Activated naive CD4-positive, alpha-beta T cell treated with anti-CD3 and anti-CD28 coated beads for 36 hours (primary cell): ENCODE measurements at regions not wholly inside any gene's neighbourhood (a gene's known extent, or its start where the extent isn't known, plus 50 kb on each side); places are given as distances from the start of the nearest gene placed in this dataset.
"Not testable (repeated sequence)": the region's sequence is repeated elsewhere in the genome, so short reads cannot be mapped to it uniquely, and the experiment has no call there.

Source experiments
- CTCF ChIA-PET: fragments of 350-600 bp; sonication (Branson Sonifier 250); formaldehyde crosslinking; loops from one replicate; lab custom pipeline; 2021; ENCODE audit warnings: antibody characterized with exemption; lab: Charles Lee
- DNase-seq: peaks from one replicate; pipeline ENCODE4 v3.0.0-alpha.2; 2020
- H3K27ac Mint-ChIP-seq: one replicate; pipeline ENCODE4 v1.8.0; 2021; ENCODE audit warnings: mild to moderate bottlenecking, mixed read lengths
- H3K27me3 Mint-ChIP-seq: one replicate; pipeline ENCODE4 v1.8.0; 2021; ENCODE audit warnings: low read depth, mixed read lengths
- H3K36me3 Mint-ChIP-seq: one replicate; pipeline ENCODE4 v1.8.0; 2021; ENCODE audit warnings: low read depth, mixed read lengths
- H3K4me1 Mint-ChIP-seq: one replicate; pipeline ENCODE4 v1.8.0; 2021; ENCODE audit warnings: low read depth, mixed read lengths
- H3K4me3 Mint-ChIP-seq: one replicate; pipeline ENCODE4 v1.8.0; 2021; ENCODE audit warnings: mild to moderate bottlenecking, moderate library complexity, mixed read lengths
- H3K9me3 Mint-ChIP-seq: one replicate; pipeline ENCODE4 v1.8.0; 2021; ENCODE audit warnings: mixed read lengths
- intact Hi-C: fragments of 100-400 bp; cut with micrococcal nuclease; formaldehyde crosslinking; loops from one replicate; pipeline ENCODE4 v1.15.1; 2023

- no peak overlapping the region for H3K4me3 Mint-ChIP-seq
- H3K36me3 Mint-ChIP-seq: no peaks in the 10 kb centered on the region
- no peak for DNase-seq
- no peaks in the 10 kb centered on the region for H3K9me3 Mint-ChIP-seq
- H3K4me1 Mint-ChIP-seq: no peaks in the 10 kb centered on the region
- H3K27ac Mint-ChIP-seq: no peak overlapping the region
- intact Hi-C loops: no loop called here
- H3K27me3 Mint-ChIP-seq: peaks cover 9% of the 10 kb centered on the region
- CTCF ChIA-PET: interaction anchor here (0.6 kb wide), 1 partner anchor 33 kb away, joined by 4 read pairs; no protein-coding TSS in a partner anchor
Measured at GRCh38 chr5:61215996-61216395, 53.7 kb upstream of the SMIM15 start.

- CTCF ChIA-PET: interaction anchor here (0.6 kb wide), 1 partner anchor 34 kb away, joined by 4 read pairs; no protein-coding TSS in a partner anchor
- Mint-ChIP-seq H3K4me3 (no peak overlapping the region), H3K9me3 (no peaks in the 10 kb centered on the region), H3K36me3 (no peaks in the 10 kb centered on the region), H3K4me1 (no peaks in the 10 kb centered on the region), H3K27ac (no peak overlapping the region), H3K27me3 (peaks cover 9% of the 10 kb centered on the region)
- no peak for DNase-seq
- intact Hi-C loops: no loop called here
Measured at GRCh38 chr5:61216741-61217140, 54.5 kb upstream of the SMIM15 start.

DNA sequence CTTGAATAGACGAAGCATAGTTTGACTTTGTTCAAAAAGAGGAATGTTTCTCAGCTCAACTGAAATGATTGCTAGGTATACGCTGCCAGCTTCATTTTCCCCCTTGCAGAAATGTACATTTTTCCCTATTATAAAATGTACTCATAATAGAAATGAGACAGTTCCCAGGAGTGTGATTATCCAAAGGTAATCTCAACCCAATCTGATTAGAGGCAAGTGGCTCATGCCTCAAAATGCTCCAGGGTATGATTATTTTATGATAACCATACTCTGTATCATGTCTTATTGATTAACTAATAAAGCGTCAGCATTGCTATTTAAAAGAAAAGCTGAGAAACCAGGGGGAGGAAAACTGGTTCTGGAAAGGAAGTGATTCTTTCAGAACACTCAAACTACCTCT lies 54.9 kb upstream of the SMIM15 start:
- H3K27ac Mint-ChIP-seq: no peak overlapping the region
- no peaks in the 10 kb centered on the region for H3K36me3 Mint-ChIP-seq
- CTCF ChIA-PET: no interaction called here
- no peak overlapping the region for H3K4me3 Mint-ChIP-seq
- no peak for DNase-seq
- H3K9me3 Mint-ChIP-seq: no peaks in the 10 kb centered on the region
- intact Hi-C loops: no loop called here
- peaks cover 9% of the 10 kb centered on the region for H3K27me3 Mint-ChIP-seq
- no peaks in the 10 kb centered on the region for H3K4me1 Mint-ChIP-seq

DNA sequence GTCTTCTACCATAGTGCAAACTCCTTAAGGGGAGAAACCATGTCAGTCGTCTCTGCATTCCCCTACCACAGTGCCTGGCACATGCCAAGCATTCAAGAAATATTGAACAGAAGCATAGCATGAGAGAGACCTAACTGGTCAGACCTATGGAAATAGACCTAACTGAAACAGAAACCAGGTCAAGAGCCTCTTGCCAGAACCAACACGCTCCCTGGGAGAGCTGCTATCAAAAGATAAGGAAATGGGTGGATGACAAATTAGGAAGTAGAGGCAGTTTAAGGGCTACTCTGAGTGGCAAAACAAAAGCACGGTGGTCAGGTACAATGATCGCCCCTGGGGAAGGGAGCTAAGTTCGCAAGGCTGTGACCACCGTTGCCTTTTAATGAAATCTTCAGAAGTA lies 66.0 kb upstream of the SMIM15 start:
- CTCF ChIA-PET: no interaction called here
- Mint-ChIP-seq H3K36me3 (no peaks in the 10 kb centered on the region), H3K27me3 (no peaks in the 10 kb centered on the region), H3K4me1 (no peaks in the 10 kb centered on the region), H3K9me3 (no peaks in the 10 kb centered on the region), H3K4me3 (no peak overlapping the region), H3K27ac (no peak overlapping the region)
- intact Hi-C loops: no loop called here
- no peak for DNase-seq

- intact Hi-C loops: no loop called here
- Mint-ChIP-seq H3K4me3 (no peak overlapping the region), H3K27me3 (no peaks in the 10 kb centered on the region), H3K9me3 (no peaks in the 10 kb centered on the region), H3K4me1 (no peaks in the 10 kb centered on the region), H3K36me3 (no peaks in the 10 kb centered on the region), H3K27ac (no peak overlapping the region)
- CTCF ChIA-PET: no interaction called here
- no peak for DNase-seq
Measured at GRCh38 chr5:61228691-61229280, 66.5 kb upstream of the SMIM15 start.

DNA sequence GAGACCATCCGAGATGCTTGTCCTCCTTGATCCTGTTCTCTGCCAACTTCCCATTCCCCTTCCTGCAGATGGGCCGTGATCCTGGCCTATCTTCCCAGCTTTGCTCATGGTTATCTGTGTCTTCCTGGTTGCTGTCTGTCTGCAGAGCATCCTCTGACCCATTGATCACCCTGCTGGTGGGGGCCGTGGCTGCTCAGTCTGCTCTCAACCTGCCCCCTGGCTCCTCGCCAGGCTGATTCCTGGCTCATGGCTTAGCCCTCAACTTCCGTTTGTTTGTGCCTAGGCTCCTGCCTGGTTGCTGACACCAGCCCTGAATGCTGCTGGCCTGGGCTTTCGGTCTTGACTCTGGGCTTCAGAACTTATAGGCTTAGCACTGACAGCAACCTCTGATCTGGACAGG lies 67.1 kb upstream of the SMIM15 start:
- H3K9me3 Mint-ChIP-seq: no peaks in the 10 kb centered on the region
- intact Hi-C loops: no loop called here

DNA sequence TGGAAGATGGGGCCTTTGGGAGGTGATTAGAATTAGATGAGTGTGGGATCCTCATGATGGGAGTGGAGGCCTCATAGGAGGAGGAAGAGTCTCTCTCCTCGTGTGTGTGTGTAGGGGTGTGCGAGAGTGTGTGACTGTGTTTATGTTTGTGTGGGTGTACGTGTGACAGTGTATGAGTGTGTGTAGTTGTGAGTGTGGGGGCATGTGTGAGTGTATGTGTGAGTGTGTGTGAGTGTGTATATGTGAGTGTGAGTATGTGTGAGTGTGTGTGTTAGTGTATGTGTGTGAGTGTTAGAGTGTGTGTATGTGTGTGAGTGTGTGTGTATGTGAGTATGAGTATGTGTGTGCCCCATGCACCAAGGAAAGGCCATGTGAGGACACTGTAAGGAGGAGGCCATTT lies 68.2 kb upstream of the SMIM15 start:
- Mint-ChIP-seq H3K36me3 (no peaks in the 10 kb centered on the region), H3K4me3 (no peak overlapping the region), H3K27ac (no peak overlapping the region), H3K4me1 (no peaks in the 10 kb centered on the region), H3K27me3 (no peaks in the 10 kb centered on the region), H3K9me3 (no peaks in the 10 kb centered on the region)
- DNase-seq: no peak
- intact Hi-C loops: no loop called here
- CTCF ChIA-PET: no interaction called here

More for the DNA sequence above, 67.1 kb upstream of the SMIM15 start:
- no peak overlapping the region for H3K27ac Mint-ChIP-seq
- no peaks in the 10 kb centered on the region for H3K36me3 Mint-ChIP-seq
- no peaks in the 10 kb centered on the region for H3K27me3 Mint-ChIP-seq
- no peaks in the 10 kb centered on the region for H3K4me1 Mint-ChIP-seq
- CTCF ChIA-PET: no interaction called here
- DNase-seq: no peak
- H3K4me3 Mint-ChIP-seq: no peak overlapping the region

DNA sequence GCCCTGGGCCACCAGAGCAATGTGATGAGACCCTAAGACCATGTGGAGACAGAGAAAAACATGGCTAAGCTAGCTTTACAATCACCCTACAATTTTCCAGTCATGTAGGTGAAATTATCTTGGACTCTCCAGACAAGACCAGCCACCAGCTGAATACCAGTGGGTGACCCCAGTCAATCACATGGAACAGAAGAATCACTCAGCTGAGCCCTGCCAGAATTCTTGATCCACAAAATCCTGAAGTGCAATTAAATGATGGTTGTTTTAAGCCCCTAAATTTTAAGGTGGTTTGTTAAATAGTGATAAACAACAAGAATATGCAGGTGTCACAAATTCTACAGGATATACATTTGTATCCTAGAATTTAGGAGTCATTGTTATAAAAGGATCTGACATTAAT lies 69.5 kb upstream of the SMIM15 start:
- no peaks in the 10 kb centered on the region for H3K27me3 Mint-ChIP-seq
- no peak overlapping the region for H3K4me3 Mint-ChIP-seq
- H3K4me1 Mint-ChIP-seq: no peaks in the 10 kb centered on the region
- CTCF ChIA-PET: no interaction called here
- no peak for DNase-seq
- H3K9me3 Mint-ChIP-seq: no peaks in the 10 kb centered on the region
- no peak overlapping the region for H3K27ac Mint-ChIP-seq
- intact Hi-C loops: no loop called here
- no peaks in the 10 kb centered on the region for H3K36me3 Mint-ChIP-seq

GRCh38 chr5:61232490-61233050 lies 70.3 kb upstream of the SMIM15 start:
- no peaks in the 10 kb centered on the region for H3K36me3 Mint-ChIP-seq
- CTCF ChIA-PET: no interaction called here
- intact Hi-C loops: no loop called here
- H3K4me3 Mint-ChIP-seq: no peak overlapping the region
- H3K27ac Mint-ChIP-seq: no peak overlapping the region
- no peaks in the 10 kb centered on the region for H3K4me1 Mint-ChIP-seq
- H3K9me3 Mint-ChIP-seq: no peaks in the 10 kb centered on the region
- H3K27me3 Mint-ChIP-seq: no peaks in the 10 kb centered on the region
- DNase-seq: no peak

DNA sequence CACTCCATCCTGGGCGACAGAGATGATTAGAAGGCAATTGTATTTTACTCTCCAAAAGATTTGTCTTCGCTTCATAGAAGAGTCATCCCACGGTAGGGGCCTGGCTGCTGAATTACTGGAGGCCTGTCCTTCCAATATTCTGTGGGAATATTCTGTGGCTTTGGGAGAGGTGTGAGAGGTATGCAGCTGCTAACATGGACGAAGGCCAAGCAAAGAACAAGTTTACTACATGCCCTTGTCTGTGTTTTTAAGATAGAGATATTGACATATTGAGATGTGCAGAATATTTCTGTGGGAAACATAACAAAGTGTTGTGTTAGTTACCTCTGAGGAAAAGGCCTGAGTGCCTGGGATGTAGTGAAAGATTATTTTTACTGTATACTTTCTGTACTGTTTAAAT lies 71.8 kb upstream of the SMIM15 start:
- CTCF ChIA-PET: no interaction called here
- Mint-ChIP-seq H3K4me1 (no peaks in the 10 kb centered on the region), H3K9me3 (peaks cover 3% of the 10 kb centered on the region)

DNA sequence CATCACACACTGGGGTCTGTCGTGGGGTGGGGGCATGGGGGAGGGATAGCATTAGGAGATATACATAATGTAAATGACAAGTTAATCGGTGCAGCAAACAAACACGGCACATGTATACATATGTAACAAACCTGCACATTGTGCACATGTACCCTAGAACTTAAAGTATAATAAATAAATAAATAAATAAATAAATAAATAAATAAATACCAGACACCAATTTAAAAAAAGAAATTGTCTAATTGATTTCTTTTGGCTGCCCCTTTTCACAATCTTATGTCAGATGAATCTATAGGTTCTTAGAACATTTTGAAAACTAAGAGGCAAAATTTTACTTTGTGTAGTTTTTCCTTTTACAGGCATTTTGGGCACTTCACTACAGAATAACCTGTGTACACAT lies 74.4 kb upstream of the SMIM15 start:
- H3K4me1 Mint-ChIP-seq, H3K36me3 Mint-ChIP-seq, intact Hi-C loops, H3K27ac Mint-ChIP-seq, CTCF ChIA-PET, H3K27me3 Mint-ChIP-seq, H3K4me3 Mint-ChIP-seq, DNase-seq, H3K9me3 Mint-ChIP-seq: not testable (repeated sequence)

More for the DNA sequence above, 71.8 kb upstream of the SMIM15 start:
- H3K36me3 Mint-ChIP-seq: no peaks in the 10 kb centered on the region
- intact Hi-C loops: no loop called here
- H3K27me3 Mint-ChIP-seq: peaks cover 2% of the 10 kb centered on the region
- no peak for DNase-seq
- H3K4me3 Mint-ChIP-seq: no peak overlapping the region
- no peak overlapping the region for H3K27ac Mint-ChIP-seq

DNA sequence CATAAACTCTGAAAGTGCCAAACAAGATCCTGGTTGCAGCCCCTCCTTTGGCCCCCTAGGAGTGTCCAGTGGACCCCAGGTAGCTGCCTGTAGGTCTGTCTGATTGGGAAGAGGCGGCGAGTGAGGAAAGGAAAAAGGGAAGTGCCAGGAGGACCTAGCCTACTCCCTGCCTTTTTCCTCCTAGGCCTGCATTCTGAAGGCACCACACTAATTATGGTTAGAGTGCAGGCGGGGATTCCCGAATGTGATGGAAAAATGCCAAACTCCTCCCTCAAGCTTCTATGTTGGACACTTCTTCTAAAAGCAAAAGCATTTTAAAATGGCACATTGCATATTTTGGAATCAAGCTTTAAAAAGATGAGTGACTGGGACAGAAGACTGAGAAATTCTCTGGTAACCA lies 83.2 kb upstream of the SMIM15 start:
- H3K4me1 Mint-ChIP-seq: no peaks in the 10 kb centered on the region
- H3K4me3 Mint-ChIP-seq: no peak overlapping the region
- CTCF ChIA-PET: no interaction called here
- no peaks in the 10 kb centered on the region for H3K36me3 Mint-ChIP-seq
- H3K27me3 Mint-ChIP-seq: peaks cover 4% of the 10 kb centered on the region
- H3K9me3 Mint-ChIP-seq: peaks cover 3% of the 10 kb centered on the region
- no peak overlapping the region for H3K27ac Mint-ChIP-seq
- DNase-seq: no peak
- intact Hi-C loops: no loop called here

GRCh38 chr5:61245936-61246335 lies 83.7 kb upstream of the SMIM15 start:
- CTCF ChIA-PET: no interaction called here
- Mint-ChIP-seq H3K4me3 (no peak overlapping the region), H3K9me3 (peaks cover 3% of the 10 kb centered on the region), H3K36me3 (no peaks in the 10 kb centered on the region), H3K27me3 (peaks cover 4% of the 10 kb centered on the region), H3K27ac (no peak overlapping the region), H3K4me1 (no peaks in the 10 kb centered on the region)
- DNase-seq: no peak
- intact Hi-C loops: no loop called here
